Endothelial cell of umbilical vein (primary cell): ENCODE measurements at regions not wholly inside any gene's neighbourhood (a gene's known extent, or its start where the extent isn't known, plus 50 kb on each side); places are given as distances from the start of the nearest gene placed in this dataset.

ENCODE experiments used
- CTCF ChIP-seq, 2 donors: IDR thresholded peaks; 1 replicate in 1 of 2; 2 replicates in 1 of 2; pipeline ENCODE4 v1.5.1; 2011; ENCODE audit warnings: low read length in 2 of 2, mild to moderate bottlenecking in 2 of 2, moderate library complexity in 2 of 2, control low read depth in 1 of 2, inconsistent platforms in 1 of 2, low read depth in 1 of 2; ENCODE audit not compliant: insufficient read depth in 1 of 2; ENCODE audit errors: extremely low read depth in 1 of 2
- EZH2 ChIP-seq: IDR thresholded peaks from 2 replicates; pipeline ENCODE4 v1.6.1; 2012; ENCODE audit warnings: borderline replicate concordance, low read depth, mild to moderate bottlenecking, moderate library complexity, low read length, inconsistent platforms; ENCODE audit not compliant: severe bottlenecking
- FOS ChIP-seq: IDR thresholded peaks from 2 replicates; pipeline ENCODE4 v1.6.1; 2011; ENCODE audit warnings: mild to moderate bottlenecking, low read length, moderate library complexity, borderline replicate concordance; ENCODE audit not compliant: insufficient read depth
- GATA2 ChIP-seq: IDR thresholded peaks from 2 replicates; pipeline ENCODE4 v1.7.0; 2011; ENCODE audit warnings: low read depth, mild to moderate bottlenecking, moderate library complexity, mixed read lengths, low read length; ENCODE audit not compliant: insufficient read length, insufficient read depth
- JUN ChIP-seq: IDR thresholded peaks from 2 replicates; pipeline ENCODE4 v1.6.1; 2011; ENCODE audit warnings: borderline replicate concordance, low read depth; ENCODE audit not compliant: insufficient read length, insufficient read depth
- MAX ChIP-seq: IDR thresholded peaks from 2 replicates; pipeline ENCODE4 v1.6.1; 2011; ENCODE audit not compliant: insufficient read depth, insufficient read length
- MYC ChIP-seq: IDR thresholded peaks from one replicate; pipeline ENCODE4 v1.6.1; 2011; ENCODE audit warnings: mild to moderate bottlenecking, low read depth, low read length
- POLR2A ChIP-seq: IDR thresholded peaks from 2 replicates; pipeline ENCODE4 v1.6.1; 2012; ENCODE audit warnings: low read depth, mild to moderate bottlenecking, control low read depth, low read length
- POLR2AphosphoS5 ChIP-seq: IDR thresholded peaks from 2 replicates; pipeline ENCODE4 v1.6.1; 2012; ENCODE audit warnings: low read depth, mild to moderate bottlenecking, control low read depth, low read length, moderate library complexity; ENCODE audit not compliant: insufficient read depth

- TF ChIP-seq CTCF (IDR thresholded peaks at IDR 0.05; ENCODE audit: extremely low read depth in 1 of 2, insufficient read depth in 1 of 2, low read depth in 1 of 2, low read length in 2 of 2) (no peak), EZH2 (no peak), MAX (no peak), POLR2A (no peak), POLR2AphosphoS5 (no peak), MYC (no peak), FOS (no peak), JUN (no peak), GATA2 (no peak)
These were observed 730.3 kb downstream of the PTPRU start for GRCh38 chr1:29966526-29967045.
